SK-N-SH (cell line): ENCODE measurements at regions not wholly inside any gene's neighbourhood (a gene's known extent, or its start where the extent isn't known, plus 50 kb on each side); places are given as distances from the start of the nearest gene placed in this dataset.

ENCODE experiments used
- CTCF ChIA-PET: fragments of 300-600, 350-600 bp; formaldehyde crosslinking; extraction: SDS; loops from one replicate; lab custom pipeline; 2021; lab: Yijun Ruan, JAX
- POLR2A ChIA-PET: fragments of 350-600 bp; sonication (Branson Sonifier 250); formaldehyde crosslinking; extraction: SDS; loops from one replicate; lab custom pipeline; 2020; ENCODE audit warnings: antibody characterized with exemption, inconsistent platforms; lab: Yijun Ruan, JAX
- DNase-seq: peaks from one replicate; pipeline ENCODE4 v3.0.0; 2012
- H2AFZ ChIP-seq: fragments of 200-600 bp; sonication (generic); 2 replicates; pipeline ENCODE4 v1.8.1; 2016; ENCODE audit warnings: antibody characterized with exemption, mild to moderate bottlenecking, low read depth
- H3F3A ChIP-seq: fragments of 200-600 bp; sonication (generic); replicated peaks from 2 replicates; pipeline ENCODE3; 2016; ENCODE audit warnings: antibody characterized with exemption, mild to moderate bottlenecking; ENCODE audit not compliant: insufficient read depth
- H3K27ac ChIP-seq, 2 experiments: fragments of 200-500 bp in 1 of 2; fragments of 200-600 bp in 1 of 2; sonication (Bioruptor generic) in 1 of 2; sonication (generic), shearing (Covaris generic) in 1 of 2; 2 replicates each; pipeline versions ENCODE4 v1.5.1 to v1.6.1; 2014 to 2016; ENCODE audit warnings: low read depth in 2 of 2, inconsistent platforms in 1 of 2, low read length in 1 of 2, mild to moderate bottlenecking in 1 of 2, mixed read lengths in 1 of 2
- H3K27me3 ChIP-seq: fragments of 200-600 bp; sonication (generic), shearing (Covaris generic); 2 replicates; pipeline ENCODE4 v1.6.1; 2016; ENCODE audit warnings: mixed run types; ENCODE audit not compliant: insufficient read depth
- H3K36me3 ChIP-seq, 2 experiments: fragments of 200-500 bp in 1 of 2; fragments of 200-600 bp in 1 of 2; sonication (Bioruptor generic) in 1 of 2; sonication (generic) in 1 of 2; replicated peaks in 1 of 2; 2 replicates each; pipeline versions ENCODE3 to v1.5.1; 2014 to 2016; ENCODE audit warnings: low read length in 1 of 2, mild to moderate bottlenecking in 1 of 2; ENCODE audit not compliant: insufficient read depth in 2 of 2, control insufficient read depth in 1 of 2
- H3K4me1 ChIP-seq, 2 experiments: fragments of 200-500 bp in 1 of 2; fragments of 200-600 bp in 1 of 2; sonication (Bioruptor generic) in 1 of 2; sonication (generic), shearing (Covaris generic) in 1 of 2; 2 replicates each; pipeline versions ENCODE4 v1.5.1 to v1.6.1; 2014 to 2016; ENCODE audit warnings: low read depth in 1 of 2, low read length in 1 of 2, mixed run types in 1 of 2; ENCODE audit not compliant: insufficient read depth in 2 of 2, control insufficient read depth in 1 of 2
- H3K4me2 ChIP-seq: fragments of 200-600 bp; sonication (generic), shearing (Covaris generic); 2 replicates; pipeline ENCODE4 v1.6.1; 2017; ENCODE audit warnings: mixed run types
- H3K4me3 ChIP-seq, 2 experiments: fragments of 200-500 bp in 1 of 2; fragments of 200-600 bp in 1 of 2; sonication (Bioruptor generic) in 1 of 2; sonication (generic), shearing (Covaris generic) in 1 of 2; 2 replicates each; pipeline versions ENCODE4 v1.5.1 to v1.8.1; 2014 to 2016; ENCODE audit warnings: low read depth in 2 of 2, inconsistent platforms in 1 of 2, low read length in 1 of 2, mild to moderate bottlenecking in 1 of 2, mixed read lengths in 1 of 2, moderate library complexity in 1 of 2
- H3K79me2 ChIP-seq: fragments of 200-600 bp; sonication (generic); 2 replicates; pipeline ENCODE4 v1.8.1; 2017; ENCODE audit warnings: mild to moderate bottlenecking; ENCODE audit not compliant: insufficient read depth
- H3K9ac ChIP-seq: fragments of 200-600 bp; sonication (generic); 2 replicates; pipeline ENCODE4 v1.6.1; 2017; ENCODE audit warnings: mixed run types
- H3K9me2 ChIP-seq: fragments of 200-600 bp; sonication (generic); 2 replicates; pipeline ENCODE4 v1.6.1; 2017; ENCODE audit warnings: mixed run types
- H3K9me3 ChIP-seq: fragments of 200-600 bp; sonication (generic); 2 replicates; pipeline ENCODE4 v1.6.1; 2017; ENCODE audit warnings: mixed run types, mild to moderate bottlenecking, moderate library complexity
- H4K20me1 ChIP-seq: fragments of 200-600 bp; sonication (generic); 2 replicates; pipeline ENCODE4 v1.6.1; 2017; ENCODE audit warnings: mild to moderate bottlenecking, mixed run types; ENCODE audit not compliant: insufficient read depth
- CTCF ChIP-seq: fragments of 200-600 bp; sonication (generic); IDR thresholded peaks from 2 replicates; pipeline ENCODE4 v1.6.1; 2017; ENCODE audit warnings: antibody characterized with exemption, mild to moderate bottlenecking, moderate library complexity
- EP300 ChIP-seq, 2 experiments: IDR thresholded peaks; 2 replicates each; pipeline versions ENCODE4 v1.4.0 to v1.6.1; 2012; ENCODE audit warnings: borderline replicate concordance in 1 of 2, low read depth in 1 of 2, low read length in 1 of 2
- EZH2phosphoT487 ChIP-seq: fragments of 200-600 bp; sonication (generic); IDR thresholded peaks from 2 replicates; pipeline ENCODE4 v1.6.1; 2017; ENCODE audit warnings: low read depth, mixed run types, mild to moderate bottlenecking, antibody characterized with exemption, moderate library complexity, borderline replicate concordance
- FOSL2 ChIP-seq: IDR thresholded peaks from 2 replicates; pipeline ENCODE4 v1.4.0; 2012; ENCODE audit warnings: low read depth, mild to moderate bottlenecking, moderate library complexity, borderline replicate concordance
- GATA2 ChIP-seq: sonication (generic); formaldehyde crosslinking; IDR thresholded peaks from 2 replicates; pipeline ENCODE4 v1.5.0; 2020; ENCODE audit warnings: mild to moderate bottlenecking, missing genetic modification reagents
- JUND ChIP-seq: IDR thresholded peaks from 2 replicates; pipeline ENCODE4 v1.4.0; 2012
- MAX ChIP-seq: IDR thresholded peaks from 2 replicates; pipeline ENCODE4 v1.4.0; 2012; ENCODE audit warnings: low read depth
- NFIC ChIP-seq: IDR thresholded peaks from 2 replicates; pipeline ENCODE4 v1.4.0; 2012; ENCODE audit warnings: borderline replicate concordance
- POLR2AphosphoS5 ChIP-seq: IDR thresholded peaks from 2 replicates; pipeline ENCODE4 v1.6.1; 2012; ENCODE audit warnings: low read depth, low read length
- RAD21 ChIP-seq: IDR thresholded peaks from 2 replicates; pipeline ENCODE4 v1.6.1; 2012; ENCODE audit warnings: mild to moderate bottlenecking, low read length
- RXRA ChIP-seq: IDR thresholded peaks from 2 replicates; pipeline ENCODE4 v1.4.0; 2012; ENCODE audit warnings: low read depth, mild to moderate bottlenecking, borderline replicate concordance
- SIN3A ChIP-seq: IDR thresholded peaks from 2 replicates; pipeline ENCODE4 v1.6.1; 2012; ENCODE audit warnings: low read depth, mild to moderate bottlenecking, low read length, moderate library complexity, borderline replicate concordance
- TCF12 ChIP-seq: IDR thresholded peaks from 2 replicates; pipeline ENCODE4 v1.4.0; 2012
- TEAD4 ChIP-seq: IDR thresholded peaks from 2 replicates; pipeline ENCODE4 v1.4.0; 2012; ENCODE audit warnings: mild to moderate bottlenecking, borderline replicate concordance; ENCODE audit not compliant: insufficient read depth
- WGBS: methylation state at CpG from one replicate; pipeline ENCODE4 v1.1.6; 2017; ENCODE audit warnings: low lambda C conversion rate; 5-methylcytosine and 5-hydroxymethylcytosine counted together
- TF ChIP-seq, protein P1 (sequence below): fragments of 150-350 bp; IDR thresholded peaks from 2 replicates; pipeline ENCODE4 v1.6.1; 2017; ENCODE audit warnings: antibody characterized with exemption, low read length, low read depth, borderline replicate concordance

GRCh38 chr2:163247847-163248220, 409.3 kb upstream of the KCNH7 start (continued):
- no peak for TF ChIP-seq MAX
- TF ChIP-seq RXRA: no peak
- TF ChIP-seq EP300 (IDR thresholded peaks at IDR 0.05; ENCODE audit: borderline replicate concordance in 1 of 2, low read depth in 1 of 2, low read length in 1 of 2): no peak
- no peak for TF ChIP-seq GATA2 (CRISPR knock-in tag)
- TF ChIP-seq, protein P1, sequence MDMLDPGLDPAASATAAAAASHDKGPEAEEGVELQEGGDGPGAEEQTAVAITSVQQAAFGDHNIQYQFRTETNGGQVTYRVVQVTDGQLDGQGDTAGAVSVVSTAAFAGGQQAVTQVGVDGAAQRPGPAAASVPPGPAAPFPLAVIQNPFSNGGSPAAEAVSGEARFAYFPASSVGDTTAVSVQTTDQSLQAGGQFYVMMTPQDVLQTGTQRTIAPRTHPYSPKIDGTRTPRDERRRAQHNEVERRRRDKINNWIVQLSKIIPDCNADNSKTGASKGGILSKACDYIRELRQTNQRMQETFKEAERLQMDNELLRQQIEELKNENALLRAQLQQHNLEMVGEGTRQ: no peak
- TF ChIP-seq POLR2AphosphoS5: no peak

GRCh38 chr2:163247156-163247846, 408.7 kb upstream of the KCNH7 start:
- ChIA-PET POLR2A (no interaction called here), CTCF (interaction anchor here (1.1 kb wide), 1 partner anchor 11 kb away, joined by 3 read pairs; no protein-coding TSS in a partner anchor)
- Histone ChIP-seq H3K9ac (no peak overlapping the region), H4K20me1 (no peaks in the 10 kb centered on the region), H3K36me3 (no peaks in the 10 kb centered on the region), H3K9me3 (no peaks in the 10 kb centered on the region), H3K27ac (no peak overlapping the region), H2AFZ (no peak overlapping the region), H3K4me1 (no peaks in the 10 kb centered on the region), H3K79me2 (no peaks in the 10 kb centered on the region), H3K9me2 (no peaks in the 10 kb centered on the region), H3K4me3 (no peak overlapping the region), H3K4me2 (no peak overlapping the region), H3F3A (no peaks in the 10 kb centered on the region), H3K27me3 (no peaks in the 10 kb centered on the region)
- 54% methylated on average over 6 of the region's 6 CpGs for WGBS
- no peak for DNase-seq
- no peak for TF ChIP-seq TEAD4

DNA sequence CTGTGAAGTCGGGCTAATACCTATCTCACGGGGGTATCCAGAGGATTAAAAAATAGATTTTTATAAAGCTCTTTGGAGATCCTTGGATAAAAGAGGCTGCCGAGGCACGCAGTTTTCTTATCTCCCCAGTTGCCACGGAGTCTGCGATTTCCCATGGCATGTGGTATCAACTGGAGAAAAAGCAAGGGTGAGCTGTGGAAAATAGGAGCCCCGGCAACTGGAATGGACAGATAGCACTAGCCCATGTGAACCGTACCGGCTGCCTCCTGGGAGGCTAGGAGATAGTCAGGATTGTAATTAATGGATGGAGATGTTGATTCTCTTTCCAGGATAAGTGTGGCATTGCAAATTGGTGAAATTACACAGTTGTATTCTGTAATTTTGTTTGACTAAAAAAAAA, 407.6 kb upstream of the KCNH7 start:
- WGBS: 63% methylated on average over 9 of the region's 9 CpGs
- H3K36me3 ChIP-seq: no peaks in the 10 kb centered on the region
- H3K4me1 ChIP-seq: no peaks in the 10 kb centered on the region
- H3K27ac ChIP-seq: no peak overlapping the region
- H2AFZ ChIP-seq: no peak overlapping the region
- CTCF ChIA-PET: interaction anchor here (0.8 to 1.3 kb wide), 2 partner anchors 10 to 12 kb away, joined by 3 to 4 read pairs; no protein-coding TSS in a partner anchor
- no peak for DNase-seq
- H3K79me2 ChIP-seq: no peaks in the 10 kb centered on the region
- no peak for TF ChIP-seq CTCF
- no peak for TF ChIP-seq TCF12
- TF ChIP-seq RAD21: no peak
- TF ChIP-seq EZH2phosphoT487: no peak
- no peak for TF ChIP-seq FOSL2
- TF ChIP-seq, protein P1: no peak
- TF ChIP-seq TEAD4: no peak
- TF ChIP-seq NFIC: no peak
- no peak for TF ChIP-seq JUND
- no peak for TF ChIP-seq SIN3A
- no peak overlapping the region for H3K9ac ChIP-seq
- no peak overlapping the region for H3K4me3 ChIP-seq
- no peaks in the 10 kb centered on the region for H3K27me3 ChIP-seq
- H3K9me2 ChIP-seq: no peaks in the 10 kb centered on the region
- no peaks in the 10 kb centered on the region for H3K9me3 ChIP-seq
- H4K20me1 ChIP-seq: no peaks in the 10 kb centered on the region
- no peak overlapping the region for H3K4me2 ChIP-seq
- no peaks in the 10 kb centered on the region for H3F3A ChIP-seq
- POLR2A ChIA-PET: no interaction called here
